Breast epithelium (tissue), 4 donors: ENCODE measurements at regions not wholly inside any gene's neighbourhood (a gene's known extent, or its start where the extent isn't known, plus 50 kb on each side); places are given as distances from the start of the nearest gene placed in this dataset.
"Not testable (repeated sequence)": the region's sequence is repeated elsewhere in the genome, so short reads cannot be mapped to it uniquely, and the experiment has no call there.

ENCODE experiments used
- DNase-seq, 2 donors: peaks; one replicate each; pipeline ENCODE4 v3.0.0-alpha.2; 2019; ENCODE audit warnings: low spot score in 2 of 2
- H3K27ac ChIP-seq, 2 donors: fragments of 200-600 bp; sonication (generic) in 1 of 2; one replicate each; pipeline ENCODE4 v1.5.1; 2016 to 2019; ENCODE audit warnings: mild to moderate bottlenecking in 1 of 2
- H3K27me3 ChIP-seq, 2 donors: fragments of 200-600 bp; sonication (generic) in 1 of 2; one replicate each; pipeline versions ENCODE4 v1.5.1 to v1.6.0; 2017 to 2019; ENCODE audit warnings: control low read depth in 1 of 2, mild to moderate bottlenecking in 1 of 2
- H3K36me3 ChIP-seq: fragments of 200-600 bp; one replicate; pipeline ENCODE4 v1.5.1; 2019
- H3K4me1 ChIP-seq, 2 donors: fragments of 200-600 bp; sonication (generic); one replicate each; pipeline ENCODE4 v1.5.1; 2016 to 2019; ENCODE audit warnings: control low read depth in 1 of 2
- H3K4me3 ChIP-seq, 3 donors: fragments of 200-600 bp; sonication (generic); 1 replicate in 2 of 3; 2 replicates in 1 of 3; pipeline ENCODE4 v1.5.1; 2016 to 2019; ENCODE audit warnings: mild to moderate bottlenecking in 3 of 3, moderate library complexity in 2 of 3
- H3K9me3 ChIP-seq, 2 donors: fragments of 200-600 bp; sonication (generic) in 1 of 2; one replicate each; pipeline ENCODE4 v1.5.1; 2016 to 2019; ENCODE audit warnings: control low read depth in 1 of 2
- CTCF ChIP-seq, 3 donors: fragments of 450-650 bp; IDR thresholded peaks; one replicate each; pipeline ENCODE4 v1.5.1; 2016 to 2017; ENCODE audit warnings: antibody characterized with exemption in 3 of 3, mild to moderate bottlenecking in 3 of 3, moderate library complexity in 3 of 3
- POLR2A ChIP-seq: fragments of 450-650 bp; IDR thresholded peaks from one replicate; pipeline ENCODE4 v1.6.1; 2016; ENCODE audit warnings: antibody characterized with exemption, mild to moderate bottlenecking, moderate library complexity
- POLR2AphosphoS5 ChIP-seq, 3 donors: sonication (generic); formaldehyde crosslinking; IDR thresholded peaks; one replicate each; pipeline ENCODE4 v1.6.1; 2017; ENCODE audit warnings: antibody characterized with exemption in 3 of 3
- intact Hi-C: fragments of 100-400 bp; cut with DNase I; formaldehyde crosslinking; loops from one replicate; pipeline ENCODE4 v1.15.1; 2023; ENCODE audit warnings: low total_unique reads

GRCh38 chr21:28851645-28852044 is 141.0 kb downstream of the LTN1 start:
- intact Hi-C loops, result loop anchor here (5.0 kb wide), 1 partner anchor 1354 kb away; no protein-coding TSS in a partner anchor
- H3K9me3 ChIP-seq, result no peaks in the 10 kb centered on the region
- TF ChIP-seq POLR2AphosphoS5 (IDR thresholded peaks at IDR 0.05) (no peak), CTCF (IDR thresholded peaks at IDR 0.05) (no peak), POLR2A (no peak)

DNA sequence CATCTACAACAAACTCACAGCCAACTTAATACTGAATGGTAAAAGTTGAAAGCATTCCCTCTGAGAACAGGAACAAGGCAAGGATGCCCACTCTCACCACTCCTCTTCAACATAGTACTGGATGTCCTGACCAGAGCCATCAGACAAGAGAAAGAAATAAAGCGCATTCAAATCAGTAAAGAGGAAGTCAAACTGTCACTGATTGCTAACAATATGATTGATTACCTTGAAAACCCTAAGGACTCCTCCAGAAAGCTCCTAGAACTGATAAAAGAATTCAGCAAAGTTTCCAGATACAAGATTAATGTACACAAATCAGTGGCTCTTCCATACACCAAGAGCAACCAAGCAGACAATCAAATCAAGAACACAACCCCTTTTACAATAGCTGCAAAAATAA is 153.4 kb downstream of the LTN1 start:
- H3K4me1 ChIP-seq, H3K36me3 ChIP-seq, H3K27me3 ChIP-seq, intact Hi-C loops, DNase-seq, H3K27ac ChIP-seq, H3K9me3 ChIP-seq, H3K4me3 ChIP-seq: not testable (repeated sequence)

More at GRCh38 chr21:28851645-28852044, 141.0 kb downstream of the LTN1 start:
- Histone ChIP-seq H3K36me3 (no peaks in the 10 kb centered on the region), H3K27ac (no peak overlapping the region), H3K4me1 (no peaks in the 10 kb centered on the region), H3K27me3 (no peaks in the 10 kb centered on the region), H3K4me3 (no peak overlapping the region)
- no peak for DNase-seq

- intact Hi-C loops, DNase-seq, H3K27ac ChIP-seq, H3K4me1 ChIP-seq, H3K4me3 ChIP-seq, H3K9me3 ChIP-seq, H3K27me3 ChIP-seq, H3K36me3 ChIP-seq: not testable (repeated sequence)
These were observed 155.3 kb downstream of the LTN1 start for GRCh38 chr21:28837426-28837825.

- H3K27ac ChIP-seq, H3K9me3 ChIP-seq, intact Hi-C loops, H3K27me3 ChIP-seq, H3K4me1 ChIP-seq, H3K4me3 ChIP-seq, DNase-seq, H3K36me3 ChIP-seq: not testable (repeated sequence)
These were observed 156.1 kb downstream of the LTN1 start for GRCh38 chr21:28836588-28836987.

- intact Hi-C loops, result no loop called here
These were observed 158.1 kb downstream of the LTN1 start for GRCh38 chr21:28834335-28835238.

DNA sequence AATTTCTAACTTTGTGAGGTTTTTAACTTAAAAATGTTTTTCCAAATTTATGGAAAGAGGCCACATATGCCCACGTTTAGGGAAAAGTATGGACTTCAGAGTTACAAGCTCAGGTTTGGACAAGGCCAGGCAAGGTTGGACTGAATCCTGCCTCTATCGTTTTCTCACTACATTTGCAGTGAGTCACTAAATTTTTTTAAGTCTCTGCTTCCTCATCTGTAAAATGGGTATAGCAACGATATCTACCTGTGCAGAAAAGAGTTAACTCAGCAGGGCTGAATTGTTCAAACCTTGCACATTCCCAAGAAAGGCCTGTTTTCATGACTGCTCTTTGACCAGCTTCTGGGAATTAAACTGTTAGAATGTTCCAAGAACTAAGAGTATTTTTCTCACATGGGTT is 159.1 kb downstream of the LTN1 start:
- TF ChIP-seq POLR2AphosphoS5 (IDR thresholded peaks at IDR 0.05), result no peak
- TF ChIP-seq CTCF (IDR thresholded peaks at IDR 0.05), result no peak
- no peak for TF ChIP-seq POLR2A
- H3K27me3 ChIP-seq, result no peaks in the 10 kb centered on the region
- no peaks in the 10 kb centered on the region for H3K9me3 ChIP-seq
- intact Hi-C loops, result no loop called here
- no peak for DNase-seq
- H3K4me1 ChIP-seq, result no peaks in the 10 kb centered on the region
- H3K36me3 ChIP-seq, result no peaks in the 10 kb centered on the region
- no peak overlapping the region for H3K27ac ChIP-seq
- no peak overlapping the region for H3K4me3 ChIP-seq

More at GRCh38 chr21:28834335-28835238, 158.1 kb downstream of the LTN1 start:
- Histone ChIP-seq H3K4me3 (no peak overlapping the region), H3K27ac (no peak overlapping the region), H3K4me1 (no peaks in the 10 kb centered on the region), H3K27me3 (no peaks in the 10 kb centered on the region), H3K36me3 (no peaks in the 10 kb centered on the region), H3K9me3 (no peaks in the 10 kb centered on the region)
- TF ChIP-seq CTCF (IDR thresholded peaks at IDR 0.05) (no peak), POLR2AphosphoS5 (IDR thresholded peaks at IDR 0.05) (no peak), POLR2A (no peak)
- DNase-seq, result no peak
